Activated CD4-positive, alpha-beta T cell treated with anti-CD3 and anti-CD28 coated beads, Interleukin-2, amount 10 ng/mL, durations not matched to agents 24 days and 14 days (primary cell): ENCODE measurements at regions not wholly inside any gene's neighbourhood (a gene's known extent, or its start where the extent isn't known, plus 50 kb on each side); places are given as distances from the start of the nearest gene placed in this dataset.

Experiments used
- DNase-seq: peaks from one replicate; pipeline ENCODE4 v3.0.0; 2022
- H3K27ac Mint-ChIP-seq: one replicate; pipeline ENCODE4 v1.8.0; 2022; ENCODE audit warnings: mild to moderate bottlenecking, mixed read lengths
- H3K27me3 Mint-ChIP-seq: one replicate; pipeline ENCODE4 v1.8.0; 2022; ENCODE audit warnings: mixed read lengths
- H3K36me3 Mint-ChIP-seq: one replicate; pipeline ENCODE4 v1.8.0; 2022; ENCODE audit warnings: low read depth, mild to moderate bottlenecking, mixed read lengths
- H3K4me1 Mint-ChIP-seq: one replicate; pipeline ENCODE4 v1.8.0; 2021; ENCODE audit warnings: mixed read lengths
- H3K4me3 Mint-ChIP-seq: one replicate; pipeline ENCODE4 v1.8.0; 2022; ENCODE audit warnings: mild to moderate bottlenecking, moderate library complexity, mixed read lengths
- H3K9me3 Mint-ChIP-seq: one replicate; pipeline ENCODE4 v1.8.0; 2021; ENCODE audit warnings: mixed read lengths
- intact Hi-C: fragments of 100-400 bp; cut with micrococcal nuclease; formaldehyde crosslinking; loops from one replicate; pipeline ENCODE4 v1.15.1; 2023

GRCh38 chr16:8376430-8376829 is 213.9 kb downstream of the TMEM114 start:
- DNase-seq = no peak

GRCh38 chr16:8375232-8375587 is 215.1 kb downstream of the TMEM114 start:
- DNase-seq = no peak
- Mint-ChIP-seq H3K9me3 (peaks cover 10% of the 10 kb centered on the region), H3K27me3 (no peaks in the 10 kb centered on the region), H3K4me1 (no peaks in the 10 kb centered on the region), H3K4me3 (no peak overlapping the region), H3K27ac (no peak overlapping the region), H3K36me3 (no peaks in the 10 kb centered on the region)
- intact Hi-C loops = no loop called here

More at GRCh38 chr16:8376430-8376829, 213.9 kb downstream of the TMEM114 start:
- no peaks in the 10 kb centered on the region for H3K27me3 Mint-ChIP-seq
- H3K27ac Mint-ChIP-seq = no peak overlapping the region
- no peak overlapping the region for H3K4me3 Mint-ChIP-seq
- peaks cover 10% of the 10 kb centered on the region for H3K9me3 Mint-ChIP-seq
- intact Hi-C loops = no loop called here
- H3K4me1 Mint-ChIP-seq = no peaks in the 10 kb centered on the region
- H3K36me3 Mint-ChIP-seq = no peaks in the 10 kb centered on the region

GRCh38 chr16:8374586-8375231 is 215.6 kb downstream of the TMEM114 start:
- Mint-ChIP-seq H3K27ac (no peak overlapping the region), H3K9me3 (peaks cover 11% of the 10 kb centered on the region), H3K36me3 (no peaks in the 10 kb centered on the region), H3K4me3 (no peak overlapping the region), H3K27me3 (no peaks in the 10 kb centered on the region), H3K4me1 (no peaks in the 10 kb centered on the region)
- intact Hi-C loops = no loop called here
- no peak for DNase-seq

- no peaks in the 10 kb centered on the region for H3K27me3 Mint-ChIP-seq
- peaks cover 13% of the 10 kb centered on the region for H3K9me3 Mint-ChIP-seq
- no peak overlapping the region for H3K4me3 Mint-ChIP-seq
- DNase-seq = no peak
- no peak overlapping the region for H3K27ac Mint-ChIP-seq
- no peaks in the 10 kb centered on the region for H3K4me1 Mint-ChIP-seq
- intact Hi-C loops = no loop called here
- no peaks in the 10 kb centered on the region for H3K36me3 Mint-ChIP-seq
These were observed 216.5 kb downstream of the TMEM114 start for GRCh38 chr16:8373676-8374431.

GRCh38 chr16:8372141-8372540 is 218.2 kb downstream of the TMEM114 start:
- H3K36me3 Mint-ChIP-seq = no peaks in the 10 kb centered on the region
- intact Hi-C loops = no loop called here
- H3K27ac Mint-ChIP-seq = no peak overlapping the region

GRCh38 chr16:8370374-8371270 is 219.7 kb downstream of the TMEM114 start:
- Mint-ChIP-seq H3K36me3 (no peaks in the 10 kb centered on the region), H3K27me3 (no peaks in the 10 kb centered on the region), H3K4me1 (no peaks in the 10 kb centered on the region), H3K4me3 (no peak overlapping the region), H3K9me3 (peaks cover 9% of the 10 kb centered on the region), H3K27ac (no peak overlapping the region)
- no peak for DNase-seq
- intact Hi-C loops = no loop called here

More at GRCh38 chr16:8372141-8372540, 218.2 kb downstream of the TMEM114 start:
- H3K9me3 Mint-ChIP-seq = peaks cover 13% of the 10 kb centered on the region
- no peaks in the 10 kb centered on the region for H3K27me3 Mint-ChIP-seq
- no peaks in the 10 kb centered on the region for H3K4me1 Mint-ChIP-seq
- no peak overlapping the region for H3K4me3 Mint-ChIP-seq
- DNase-seq = no peak

GRCh38 chr16:8358937-8359336 is 231.4 kb downstream of the TMEM114 start:
- Mint-ChIP-seq H3K9me3 (no peaks in the 10 kb centered on the region), H3K4me1 (no peaks in the 10 kb centered on the region), H3K27ac (no peak overlapping the region), H3K4me3 (no peak overlapping the region), H3K36me3 (no peaks in the 10 kb centered on the region), H3K27me3 (no peaks in the 10 kb centered on the region)
- no peak for DNase-seq
- intact Hi-C loops = no loop called here

- Mint-ChIP-seq H3K4me1 (no peaks in the 10 kb centered on the region), H3K36me3 (no peaks in the 10 kb centered on the region), H3K4me3 (no peak overlapping the region), H3K27ac (no peak overlapping the region), H3K27me3 (no peaks in the 10 kb centered on the region), H3K9me3 (no peaks in the 10 kb centered on the region)
- no peak for DNase-seq
- intact Hi-C loops = no loop called here
These were observed 234.6 kb downstream of the TMEM114 start for GRCh38 chr16:8355675-8356074.

- H3K4me1 Mint-ChIP-seq = no peaks in the 10 kb centered on the region
- no peaks in the 10 kb centered on the region for H3K27me3 Mint-ChIP-seq
- no peak overlapping the region for H3K4me3 Mint-ChIP-seq
- DNase-seq = no peak
- H3K9me3 Mint-ChIP-seq = no peaks in the 10 kb centered on the region
- H3K27ac Mint-ChIP-seq = no peak overlapping the region
- intact Hi-C loops = no loop called here
- no peaks in the 10 kb centered on the region for H3K36me3 Mint-ChIP-seq
These were observed 244.0 kb downstream of the TMEM114 start for GRCh38 chr16:8346294-8346693.

- Mint-ChIP-seq H3K9me3 (no peaks in the 10 kb centered on the region), H3K4me3 (no peak overlapping the region), H3K27me3 (no peaks in the 10 kb centered on the region), H3K4me1 (no peaks in the 10 kb centered on the region), H3K36me3 (no peaks in the 10 kb centered on the region), H3K27ac (no peak overlapping the region)
- no peak for DNase-seq
- intact Hi-C loops = no loop called here
These were observed 248.0 kb downstream of the TMEM114 start for GRCh38 chr16:8342276-8342675.

- Mint-ChIP-seq H3K9me3 (no peaks in the 10 kb centered on the region), H3K27me3 (no peaks in the 10 kb centered on the region), H3K4me1 (no peaks in the 10 kb centered on the region), H3K36me3 (no peaks in the 10 kb centered on the region), H3K4me3 (no peak overlapping the region), H3K27ac (no peak overlapping the region)
- intact Hi-C loops = no loop called here
- no peak for DNase-seq
These were observed 259.6 kb downstream of the TMEM114 start for GRCh38 chr16:8330761-8331160.

- Mint-ChIP-seq H3K4me1 (no peaks in the 10 kb centered on the region), H3K36me3 (no peaks in the 10 kb centered on the region), H3K9me3 (peaks cover 3% of the 10 kb centered on the region), H3K27me3 (no peaks in the 10 kb centered on the region), H3K4me3 (no peak overlapping the region), H3K27ac (no peak overlapping the region)
- intact Hi-C loops = no loop called here
- no peak for DNase-seq
These were observed 264.1 kb downstream of the TMEM114 start for GRCh38 chr16:8326232-8326631.

GRCh38 chr16:8323153-8323552 is 267.2 kb downstream of the TMEM114 start:
- H3K27me3 Mint-ChIP-seq = no peaks in the 10 kb centered on the region
- peaks cover 18% of the 10 kb centered on the region for H3K9me3 Mint-ChIP-seq
- H3K4me1 Mint-ChIP-seq = no peaks in the 10 kb centered on the region
- DNase-seq = no peak
- no peak overlapping the region for H3K27ac Mint-ChIP-seq
- intact Hi-C loops = no loop called here
- H3K4me3 Mint-ChIP-seq = no peak overlapping the region
- H3K36me3 Mint-ChIP-seq = no peaks in the 10 kb centered on the region

GRCh38 chr16:8320131-8320530 is 270.2 kb downstream of the TMEM114 start:
- Mint-ChIP-seq H3K9me3 (peaks cover 16% of the 10 kb centered on the region), H3K36me3 (no peaks in the 10 kb centered on the region), H3K4me3 (no peak overlapping the region), H3K27me3 (no peaks in the 10 kb centered on the region), H3K27ac (no peak overlapping the region), H3K4me1 (no peaks in the 10 kb centered on the region)
- intact Hi-C loops = no loop called here
- no peak for DNase-seq
